Muscle of back (tissue), 3 donors: ENCODE measurements at regions not wholly inside any gene's neighbourhood (a gene's known extent, or its start where the extent isn't known, plus 50 kb on each side); places are given as distances from the start of the nearest gene placed in this dataset.
A peak's percentile ranks its signal among the peaks of the same experiment; 100 is the strongest.

Experiments used
- DNase-seq, 3 donors: peaks; one replicate each; pipeline versions ENCODE4 v3.0.0 to v3.0.0-alpha.2; 2013

DNA sequence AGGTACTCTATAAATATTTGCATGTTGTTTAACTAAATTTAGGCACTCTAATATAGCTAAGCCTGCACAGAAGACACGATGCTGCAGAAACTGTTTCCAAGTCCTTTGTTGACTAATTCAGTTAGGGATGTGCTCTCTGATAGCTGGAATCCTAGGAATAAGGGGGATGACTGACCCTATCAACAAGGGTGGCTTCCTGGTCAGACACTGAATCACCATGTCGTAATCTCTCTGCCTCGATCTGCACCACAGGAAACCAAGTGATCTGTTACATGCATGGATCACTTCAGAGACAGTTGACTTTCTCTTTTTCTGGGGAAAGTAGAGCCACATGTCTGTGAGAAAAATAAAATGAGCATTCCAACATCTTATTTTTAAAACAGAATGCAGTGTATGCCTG is 169.1 kb downstream of the GUCY2F start:
- DNase-seq, result no peak

DNA sequence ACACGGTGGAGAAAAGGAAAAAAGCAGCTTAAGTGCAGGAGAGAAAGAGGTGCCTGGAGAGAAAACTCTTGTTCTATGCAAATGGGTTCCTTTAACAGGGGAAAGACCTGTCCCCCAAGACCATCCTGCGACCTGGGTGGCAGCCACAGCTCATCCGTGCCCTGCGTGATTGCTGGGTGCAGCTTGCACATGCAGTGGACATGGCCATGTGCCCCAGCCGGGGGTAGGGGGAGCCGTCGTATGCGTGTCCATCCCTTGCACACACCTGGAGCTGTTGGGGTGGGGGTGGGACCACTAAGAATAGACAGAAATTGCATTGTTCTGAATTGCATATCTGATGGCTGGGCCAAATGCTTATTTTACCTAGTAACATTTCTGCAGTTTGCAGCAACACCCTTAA is 171.9 kb downstream of the GUCY2F start:
- DNase-seq, result no peak

DNA sequence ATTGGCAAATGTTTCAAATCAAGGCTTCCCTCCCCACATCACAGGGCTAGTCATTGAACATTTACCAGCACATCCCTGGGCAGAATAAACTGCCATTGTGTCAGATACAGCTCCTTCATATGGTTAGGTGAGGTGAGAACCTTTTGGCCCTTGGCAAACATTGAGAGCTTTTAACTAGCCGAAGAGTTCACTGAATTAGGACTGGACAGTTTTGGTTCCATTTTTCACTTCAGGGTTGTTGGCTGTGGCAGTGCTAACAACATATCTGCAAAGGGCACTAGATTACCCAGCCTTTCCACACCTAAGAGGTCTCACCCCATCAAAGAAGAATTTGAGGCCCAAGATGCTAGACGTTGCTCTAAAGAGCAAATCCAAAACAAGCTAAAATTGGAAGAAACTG is 180.7 kb downstream of the GUCY2F start:
- no peak for DNase-seq

DNA sequence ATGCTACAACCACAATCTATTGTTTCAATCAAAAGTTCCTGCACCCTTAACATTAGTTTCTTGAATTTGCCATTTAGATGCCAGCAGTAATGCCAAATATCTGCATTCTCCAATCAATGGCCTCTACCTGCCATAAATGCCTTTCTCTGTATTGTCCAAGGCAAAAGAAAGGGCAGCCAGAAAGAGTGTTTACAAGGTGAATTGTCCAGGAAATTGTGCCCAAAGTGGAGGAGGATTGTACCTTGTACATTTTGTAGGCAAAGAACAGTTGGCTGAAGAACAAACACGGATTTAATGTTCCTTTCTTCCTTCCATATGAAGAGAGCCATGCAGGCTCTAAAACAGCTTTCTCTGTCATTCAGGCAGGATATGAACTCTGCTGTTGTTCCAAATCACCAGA is 181.5 kb downstream of the GUCY2F start:
- no peak for DNase-seq

DNA sequence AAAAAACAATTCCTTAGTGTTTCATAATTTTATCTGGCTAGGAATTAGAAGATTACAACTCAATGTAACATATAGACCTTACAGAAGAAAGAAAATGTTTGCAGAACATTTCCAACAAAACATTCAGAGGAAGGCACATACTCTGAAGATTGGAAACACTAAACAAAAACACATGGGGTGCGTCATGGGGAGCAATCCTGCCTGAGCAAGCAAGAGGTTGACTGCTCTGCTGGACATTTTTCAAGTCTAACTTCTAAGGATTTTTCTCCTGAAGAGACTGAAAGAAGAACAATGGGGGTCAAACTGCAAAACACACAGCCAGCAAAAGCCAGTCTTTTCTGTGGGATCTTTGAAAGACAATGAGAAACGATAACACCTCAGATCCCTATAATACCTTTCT is 182.8 kb downstream of the GUCY2F start:
- DNase-seq, result peak in 1 of 3 donors; percentile 4

DNA sequence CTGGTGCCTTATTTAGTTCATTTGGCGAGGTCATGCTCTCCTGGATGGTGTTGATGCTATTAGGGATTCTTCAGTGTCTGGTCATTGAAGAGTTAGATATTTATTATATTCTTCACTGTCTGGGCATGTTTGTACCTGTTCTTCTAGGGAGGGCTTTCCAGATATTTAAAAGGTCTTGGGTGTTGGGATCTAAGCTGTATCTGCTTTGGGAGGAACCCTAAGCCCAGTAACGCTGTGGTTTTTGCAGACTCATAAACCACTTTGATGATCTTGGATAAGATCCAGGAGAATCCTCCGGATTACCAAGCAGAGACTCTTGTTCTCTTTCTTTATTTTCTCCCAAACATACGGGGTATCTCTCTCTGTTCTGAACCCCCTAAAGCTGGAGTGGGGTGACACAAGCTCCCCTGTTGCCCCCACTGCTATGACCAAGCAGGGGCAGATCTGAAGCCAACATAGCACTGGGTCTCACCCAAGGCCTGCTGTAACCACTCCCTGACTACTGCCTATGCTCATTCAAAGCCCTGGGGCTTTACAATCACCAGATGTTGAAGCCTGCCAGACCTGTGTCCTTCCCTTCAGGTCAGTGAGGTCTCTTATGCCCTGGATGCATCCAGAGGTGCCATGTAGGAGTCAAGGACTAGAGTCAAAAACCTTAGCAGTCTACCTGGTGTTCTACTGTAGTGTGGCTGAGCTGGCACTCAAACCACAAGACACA is 187.6 kb downstream of the GUCY2F start:
- no peak for DNase-seq

DNA sequence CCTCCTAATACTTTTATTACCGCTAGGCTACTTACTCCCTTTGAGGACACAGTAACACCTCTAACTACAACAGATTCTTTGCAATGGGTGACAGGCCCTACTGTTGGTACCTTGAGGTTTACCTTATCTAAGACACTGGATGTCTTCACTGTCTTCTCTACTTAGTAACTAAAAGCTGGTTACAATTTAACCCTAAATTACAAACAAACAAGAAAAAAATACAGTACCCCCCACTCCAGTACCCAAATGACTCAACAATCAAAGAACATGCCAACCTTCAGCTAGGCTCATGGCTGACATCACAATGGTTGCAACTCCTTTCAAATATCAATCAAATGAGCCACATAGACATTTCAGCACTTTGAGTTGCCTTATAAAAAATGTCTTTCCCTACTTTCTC is 198.0 kb downstream of the GUCY2F start:
- DNase-seq, result no peak

DNA sequence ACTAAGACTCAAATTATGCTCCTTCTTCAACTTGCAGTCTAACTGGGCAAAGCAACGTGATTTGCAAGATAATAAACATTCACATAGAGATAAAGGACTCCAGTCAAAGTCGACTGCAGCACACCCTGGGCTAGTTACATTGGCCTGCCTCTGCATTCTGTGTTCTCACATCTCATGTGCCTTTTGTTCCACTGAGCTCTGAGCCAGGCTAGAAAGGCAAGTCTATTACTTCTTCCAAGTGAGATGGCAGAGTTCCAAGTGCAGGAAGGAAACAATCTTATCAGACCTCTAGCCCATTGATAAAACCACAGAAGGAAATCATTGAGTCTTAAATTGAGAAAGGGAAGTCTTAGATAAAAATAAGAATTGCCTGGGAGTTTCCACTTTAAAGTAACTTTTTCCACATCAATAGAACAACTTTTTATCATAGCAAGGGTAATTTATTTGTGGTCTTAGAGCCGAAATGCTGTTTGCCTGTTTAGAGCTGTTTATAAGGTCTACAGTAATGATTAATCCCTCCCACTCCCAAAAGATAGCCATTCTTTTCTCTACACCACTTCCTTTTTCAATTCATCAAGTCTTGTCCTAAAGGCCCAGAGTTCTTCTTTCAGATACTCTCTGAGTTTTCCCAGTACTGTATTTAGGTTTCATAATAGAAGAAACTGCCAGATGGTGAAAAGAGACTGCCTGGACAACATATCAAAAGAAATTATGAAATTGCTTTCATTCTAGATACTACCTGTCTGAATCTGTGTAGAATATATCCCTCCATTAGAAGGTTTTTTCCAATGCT is 200.2 kb downstream of the GUCY2F start:
- peak; percentile 2 to 40 (median 24) for DNase-seq

DNA sequence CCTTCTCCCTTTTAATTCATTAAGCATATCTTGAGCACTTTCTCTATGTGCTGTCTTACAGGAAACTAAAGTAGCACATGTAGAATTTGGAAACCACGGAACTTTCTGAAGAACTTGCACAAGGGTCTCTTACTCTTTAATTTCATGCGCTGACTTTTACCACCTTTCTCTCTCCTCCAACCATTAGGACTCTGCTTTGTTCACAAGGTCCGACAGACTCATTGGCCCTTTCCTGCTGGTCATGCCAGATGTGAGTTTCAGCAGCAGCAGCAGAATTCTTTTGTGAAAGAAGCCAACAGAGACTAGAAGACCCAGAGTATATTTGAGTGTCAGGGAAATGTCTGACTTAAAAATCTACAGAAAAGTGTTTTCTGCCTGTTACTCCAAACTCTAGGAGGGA is 207.1 kb downstream of the GUCY2F start:
- no peak for DNase-seq

DNA sequence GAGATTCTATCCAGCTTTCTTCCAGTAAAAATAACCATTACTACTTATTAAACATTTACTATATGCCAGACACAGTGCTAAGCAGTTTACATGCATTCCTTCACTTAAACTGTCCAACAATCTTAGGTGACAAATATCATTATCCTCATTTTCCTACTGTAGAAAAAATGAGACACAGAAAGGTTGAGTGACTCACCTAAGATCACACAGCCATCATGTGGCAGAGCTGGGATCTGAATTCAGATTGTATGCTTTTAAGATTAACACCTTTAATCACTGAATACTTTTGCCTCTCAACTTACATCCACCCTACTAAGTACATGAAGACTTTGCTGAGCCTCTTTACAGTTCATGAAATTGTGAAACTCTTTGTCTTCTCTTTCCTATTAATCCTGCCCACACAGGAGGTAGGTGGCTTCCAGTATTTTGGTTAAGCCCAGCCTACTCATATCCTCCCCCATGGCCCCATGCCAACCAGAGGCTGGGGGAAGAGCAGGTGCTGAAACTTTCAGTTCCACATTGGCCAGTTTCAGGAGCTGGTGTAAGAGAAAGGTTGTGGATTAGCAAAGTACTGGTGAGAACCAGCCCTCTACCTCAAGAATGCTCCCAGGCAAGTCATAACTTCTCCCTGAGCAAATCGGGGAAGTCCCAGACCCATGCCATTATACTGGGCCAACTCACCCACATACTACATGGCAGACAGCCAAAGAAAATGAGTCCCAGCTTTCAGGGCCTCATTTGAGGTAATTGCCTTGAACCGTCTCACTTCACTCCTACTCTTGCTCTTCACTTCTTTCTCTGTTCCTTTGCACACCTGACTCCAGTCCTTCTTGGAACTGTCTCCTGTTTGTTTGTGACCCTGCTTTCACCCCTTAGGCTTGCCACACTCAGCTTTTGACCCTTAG is 211.1 kb downstream of the GUCY2F start:
- DNase-seq, result no peak

DNA sequence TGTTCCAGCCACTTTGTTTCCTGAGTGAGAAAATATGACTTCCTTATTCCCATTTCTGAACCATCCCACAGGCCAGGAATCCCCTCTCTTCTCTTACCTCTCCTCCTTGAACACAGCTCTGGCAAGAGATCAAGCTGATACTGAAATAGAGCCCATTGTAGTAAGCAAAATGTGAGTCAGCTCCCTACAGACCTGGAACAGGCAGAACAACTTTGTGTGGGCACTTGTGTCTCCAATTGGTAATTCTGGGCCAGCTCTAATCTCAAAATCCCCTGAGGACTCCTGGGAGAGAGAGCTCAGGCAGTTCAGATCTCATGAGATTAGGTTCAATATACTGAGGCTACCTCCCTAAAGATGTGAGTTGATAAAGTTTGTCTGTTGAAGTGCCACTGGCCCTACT is 213.5 kb downstream of the GUCY2F start:
- DNase-seq, result no peak

DNA sequence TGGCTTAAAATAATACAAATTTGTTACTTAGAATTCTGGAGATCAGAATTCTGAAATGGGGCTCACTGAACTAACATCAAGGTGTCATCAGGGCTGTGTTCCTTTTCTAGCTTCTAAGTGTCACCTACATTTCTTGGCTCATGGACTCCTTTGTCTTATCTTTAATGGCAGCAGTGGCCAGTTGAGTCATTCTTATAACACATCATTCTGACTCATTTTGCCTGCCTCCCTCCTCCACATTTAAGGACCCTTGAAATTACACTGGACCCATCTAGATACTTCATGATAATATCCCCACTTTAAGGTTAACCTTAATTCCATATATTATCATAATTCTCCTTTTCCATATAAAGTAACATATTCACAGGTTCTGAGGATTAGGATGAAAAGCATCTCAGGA is 215.9 kb downstream of the GUCY2F start:
- no peak for DNase-seq

DNA sequence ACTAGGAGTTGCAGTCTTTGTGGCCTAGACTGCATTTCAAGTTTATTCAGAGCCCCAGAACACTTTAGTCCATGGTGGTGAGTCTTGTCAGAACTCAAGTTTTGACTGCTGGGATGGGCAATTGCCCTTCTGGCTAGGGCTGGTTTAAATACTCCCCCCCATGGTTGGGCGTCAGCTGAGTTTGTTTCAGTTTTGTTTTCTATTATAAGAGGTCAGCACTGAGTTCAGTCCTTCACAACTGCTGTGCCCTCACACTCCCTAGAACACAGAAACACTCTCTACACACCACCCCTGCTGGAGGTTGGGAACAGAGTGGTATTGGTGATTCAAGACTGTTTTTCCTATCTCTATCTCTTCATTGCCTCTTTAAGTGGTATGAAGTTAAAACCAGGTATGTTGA is 217.0 kb downstream of the GUCY2F start:
- DNase-seq, result no peak

DNA sequence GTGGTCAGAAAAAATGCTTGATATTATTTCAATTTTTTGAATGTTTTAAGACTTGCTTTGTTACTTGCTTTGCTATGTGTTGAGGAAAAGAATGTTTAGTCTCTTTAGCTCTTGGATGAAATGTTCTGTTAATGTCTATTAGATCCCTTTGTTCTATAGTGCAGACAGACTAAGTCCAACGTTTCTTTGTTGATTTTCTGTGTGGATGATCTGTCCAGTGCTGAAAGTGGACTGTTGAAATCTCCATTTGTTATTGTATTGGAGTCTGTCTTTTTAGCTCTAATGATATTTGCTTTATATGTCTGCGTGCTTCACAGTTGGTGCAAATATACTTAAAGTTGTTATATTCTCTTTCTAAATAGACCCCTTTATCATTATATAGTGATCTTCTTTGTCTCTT is 220.6 kb downstream of the GUCY2F start:
- no peak for DNase-seq

DNA sequence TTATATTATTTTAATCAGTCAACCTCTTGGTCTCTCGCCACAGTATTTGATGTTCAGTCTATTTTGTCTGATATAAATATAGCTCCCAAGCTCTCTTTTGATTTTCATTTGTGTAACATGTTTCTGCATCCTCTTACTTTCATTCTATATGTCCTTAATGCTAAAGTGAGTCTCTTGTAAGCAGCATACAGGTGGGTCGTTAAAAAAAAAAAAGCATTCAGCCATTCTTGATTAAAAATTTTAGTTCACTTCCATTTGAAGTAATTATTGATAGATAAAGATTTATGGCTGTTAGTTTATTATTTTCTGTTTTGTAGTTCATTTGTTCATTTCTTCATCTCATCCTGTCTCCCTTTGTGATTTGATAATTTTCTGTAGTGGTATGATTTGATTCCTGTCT is 229.1 kb downstream of the GUCY2F start:
- no peak for DNase-seq

DNA sequence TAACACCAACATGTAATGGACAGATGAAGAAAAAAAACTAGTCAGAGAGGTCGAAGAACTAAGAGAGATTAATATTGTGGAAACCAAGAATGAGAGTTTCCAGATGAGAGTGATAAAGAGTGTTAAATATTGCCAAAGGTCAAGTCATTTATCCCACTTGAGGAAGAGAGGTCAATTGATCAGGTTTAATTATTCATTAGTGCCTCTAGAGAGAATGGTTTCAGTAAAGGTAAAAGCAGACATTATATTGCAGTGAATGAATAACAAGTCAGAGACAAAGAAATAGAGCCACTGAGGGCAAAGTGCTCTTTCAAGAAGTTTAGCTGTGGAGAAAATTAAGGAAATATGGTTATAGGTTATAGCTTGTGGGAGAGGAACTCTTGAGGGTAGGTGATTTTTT is 263.1 kb downstream of the GUCY2F start:
- no peak for DNase-seq

DNA sequence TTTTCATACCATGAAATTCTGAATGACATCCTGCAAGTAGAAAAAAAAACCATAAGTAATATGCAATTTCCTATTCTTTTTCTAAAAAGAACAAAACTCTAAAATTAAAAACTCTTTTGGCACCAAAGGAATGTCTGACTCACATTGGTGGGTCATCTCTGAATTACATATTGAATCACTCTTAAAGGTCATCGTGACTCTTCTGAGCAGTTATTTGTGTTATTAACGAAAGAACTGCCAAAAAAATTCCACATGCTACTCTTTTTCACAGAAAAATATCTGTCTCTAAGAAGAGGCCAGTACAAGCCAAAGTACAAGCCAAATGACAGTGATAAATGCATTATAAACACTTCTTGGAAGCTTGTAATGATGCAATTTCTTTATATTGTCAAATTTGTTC is 282.2 kb downstream of the GUCY2F start:
- DNase-seq, result peak; percentile 11 to 16 (median 12)

DNA sequence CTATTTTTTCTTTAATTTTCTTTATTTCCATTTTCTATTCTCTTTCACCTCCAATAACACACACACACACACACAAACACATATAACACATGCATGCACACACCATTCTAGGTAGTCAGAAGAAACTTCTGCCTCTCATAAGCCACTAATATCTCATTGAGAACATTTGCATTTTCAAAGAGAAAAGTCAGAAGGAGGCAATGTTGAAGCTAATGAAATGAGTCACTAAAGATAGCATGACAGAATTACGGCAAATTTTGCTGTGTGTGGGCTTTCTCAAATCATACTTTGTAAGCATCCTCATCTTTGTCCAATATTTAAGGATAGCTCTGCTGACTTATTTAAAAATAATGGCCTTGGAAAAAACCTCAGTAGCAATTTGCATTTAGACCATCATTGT is 291.3 kb downstream of the GUCY2F start:
- no peak for DNase-seq

DNA sequence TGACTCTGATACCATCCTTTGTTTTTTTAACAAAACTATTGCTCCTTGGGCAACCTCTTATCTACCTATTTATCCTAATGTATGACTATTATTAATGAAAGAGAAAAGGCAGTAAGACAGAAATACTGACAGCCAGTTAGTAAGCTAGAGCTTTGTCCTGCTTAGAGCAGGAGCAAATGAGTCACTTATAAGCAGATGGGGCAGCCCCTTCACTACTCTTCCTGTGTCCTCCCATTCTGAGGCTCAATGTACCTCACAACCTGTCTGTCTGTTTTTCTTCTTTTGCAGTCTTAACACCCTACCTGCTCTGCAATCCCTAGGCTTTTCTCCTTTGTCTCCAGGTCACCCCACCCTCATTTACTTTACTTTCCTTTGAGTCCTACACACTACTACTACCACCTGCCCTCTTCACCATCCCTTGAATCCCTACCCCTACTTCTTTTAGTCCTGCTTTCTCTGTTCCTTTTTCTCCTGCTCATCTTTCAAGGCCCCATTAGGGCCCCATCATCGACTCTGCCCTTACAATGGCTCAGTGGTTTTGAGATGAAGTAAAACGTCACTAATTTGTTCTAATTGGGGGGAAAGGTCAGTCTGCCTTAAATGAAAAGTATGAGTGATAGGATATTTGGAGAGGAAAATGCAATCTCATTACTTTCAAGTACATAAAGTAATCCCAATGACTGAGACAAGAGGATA is 294.3 kb downstream of the GUCY2F start:
- DNase-seq, result no peak

DNA sequence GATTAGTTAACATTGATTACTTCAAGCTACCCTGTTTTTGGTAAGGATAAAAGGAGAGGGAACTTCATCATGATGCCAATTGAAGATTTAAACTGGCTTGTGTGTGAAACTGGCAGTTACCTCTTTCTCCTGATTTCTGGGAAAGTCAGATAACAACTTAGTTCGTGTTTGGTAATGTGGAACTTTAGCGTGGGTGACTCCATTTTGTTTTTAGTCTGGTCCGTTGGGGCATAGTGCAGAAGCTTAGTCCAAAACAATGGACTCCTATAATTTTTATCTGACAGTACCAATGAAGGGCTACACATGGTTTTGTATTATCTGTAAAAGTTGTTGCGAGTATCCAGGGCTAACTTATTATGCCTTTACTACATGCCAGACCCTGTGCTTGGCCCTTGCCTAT is 294.9 kb downstream of the GUCY2F start:
- DNase-seq, result no peak

DNA sequence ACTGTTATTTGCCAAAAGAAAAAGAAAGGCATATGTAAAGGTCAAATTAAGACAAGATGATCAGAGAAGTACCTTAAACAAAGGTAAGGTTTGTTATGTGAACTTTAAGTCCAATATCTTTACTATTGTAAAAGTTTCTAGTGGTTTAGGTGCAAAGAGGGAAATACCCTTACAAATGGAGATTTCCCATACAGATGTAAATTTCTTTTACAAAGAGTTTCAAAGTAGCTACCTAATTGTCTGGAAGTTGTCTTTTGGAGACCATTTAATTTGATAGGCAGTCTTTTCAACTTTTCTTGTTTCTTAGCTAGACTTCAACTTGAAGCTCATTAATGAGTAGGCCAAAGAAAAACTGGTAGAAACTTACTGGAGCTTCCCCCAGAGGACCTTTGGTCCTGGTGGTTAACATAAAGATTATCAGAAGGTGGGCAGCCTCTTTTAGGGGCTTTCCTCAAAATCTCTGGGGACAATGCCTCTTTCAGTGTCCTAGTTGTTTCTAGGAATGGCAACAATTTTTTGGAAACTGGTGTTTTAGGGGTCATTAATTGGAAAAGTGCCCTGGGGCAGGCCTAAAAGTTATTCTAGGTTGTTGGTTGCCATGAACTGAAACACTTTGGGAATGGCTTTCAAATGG is 297.3 kb downstream of the GUCY2F start:
- no peak for DNase-seq
